ENCODE measurements at regions not wholly inside any gene's neighbourhood (a gene's known extent, or its start where the extent isn't known, plus 50 kb on each side); places are given as distances from the start of the nearest gene placed in this dataset.

DNA sequence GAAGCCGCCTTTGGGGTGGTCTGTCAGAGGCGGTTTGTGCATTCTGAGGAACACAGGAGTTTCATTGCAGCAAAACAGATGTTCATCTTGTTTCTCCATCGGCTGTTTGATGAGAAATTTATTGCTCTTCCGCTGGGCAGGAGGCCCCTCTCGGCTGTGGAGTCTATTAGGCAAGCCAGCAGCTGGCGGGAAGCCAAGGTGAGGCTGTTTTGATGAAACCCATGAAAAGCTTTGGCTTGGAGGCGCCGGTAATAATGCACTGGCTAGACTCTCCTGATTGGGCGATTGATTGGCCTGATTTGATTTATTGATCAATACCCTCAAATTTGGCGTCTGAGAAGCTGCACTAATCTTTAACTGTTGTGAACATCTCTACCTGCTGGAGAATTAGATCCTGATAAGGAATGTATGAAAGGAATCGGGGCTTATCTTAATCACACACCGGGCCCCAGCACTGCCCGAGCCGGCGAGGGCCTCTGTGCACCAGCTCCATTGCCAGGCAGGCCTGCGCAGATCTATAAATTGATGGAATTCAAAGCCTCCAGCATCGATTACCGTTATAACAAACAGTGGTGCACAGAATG, 187.7 kb downstream of the PHETA1 start:
- H3K36me3 ChIP-seq (ENCODE audit: control insufficient read depth, insufficient read depth, low read length), result no peaks in the 10 kb centered on the region
- no peaks in the 10 kb centered on the region for H3K9me3 ChIP-seq (ENCODE audit: control insufficient read depth, low read length)
- no peak overlapping the region for H3K27ac ChIP-seq (ENCODE audit: insufficient read depth, low read length, poor library complexity, severe bottlenecking)
- H3K4me3 ChIP-seq (ENCODE audit: insufficient read depth, low read depth, low read length, poor library complexity, severe bottlenecking), result no peak overlapping the region
- H3K27me3 ChIP-seq (replicated peaks; ENCODE audit: control insufficient read depth, insufficient read depth, low read length, poor library complexity, severe bottlenecking), result no peaks in the 10 kb centered on the region
- DNase-seq, result no peak
- no peaks in the 10 kb centered on the region for H3K4me1 ChIP-seq (ENCODE audit: control insufficient read depth, insufficient read depth, low read length, poor library complexity, severe bottlenecking)

DNA sequence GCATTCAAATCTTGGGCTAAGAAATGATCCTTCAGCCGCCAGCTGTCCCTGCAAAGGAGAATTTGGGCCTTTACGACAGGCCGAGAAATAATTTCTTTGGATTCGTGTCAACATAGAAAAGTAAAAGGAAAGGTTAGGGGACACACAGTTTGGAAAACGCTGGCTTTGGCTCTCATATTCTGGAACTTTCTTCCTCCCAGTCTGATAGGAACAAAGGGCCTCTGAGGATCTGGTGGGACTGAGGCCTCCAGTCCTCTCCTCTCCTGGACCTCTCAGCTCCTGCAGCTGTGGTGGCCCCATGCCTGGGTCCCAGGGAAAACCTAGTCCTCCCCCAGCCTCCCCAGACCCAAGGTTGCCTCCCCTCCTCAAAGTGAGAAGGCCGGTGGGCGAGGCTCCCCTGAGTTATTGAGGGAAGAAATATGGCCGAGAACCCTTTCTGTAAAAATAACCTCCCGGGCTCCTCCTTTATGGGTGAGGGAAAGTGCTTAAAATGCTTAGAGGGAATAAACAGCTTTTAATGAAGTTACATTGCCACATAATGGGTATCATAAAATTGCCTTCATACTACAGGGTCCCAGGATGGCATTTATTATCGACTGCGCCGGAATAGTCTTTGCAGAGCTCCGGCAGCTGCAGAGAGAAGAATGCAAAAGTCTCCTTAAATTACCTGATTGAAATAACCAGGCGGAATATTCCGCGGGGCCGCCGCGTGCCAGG, 188.3 kb downstream of the PHETA1 start:
- H3K4me1 ChIP-seq (ENCODE audit: control insufficient read depth, insufficient read depth, low read length, poor library complexity, severe bottlenecking), result no peaks in the 10 kb centered on the region
- H3K27me3 ChIP-seq (replicated peaks; ENCODE audit: control insufficient read depth, insufficient read depth, low read length, poor library complexity, severe bottlenecking), result no peaks in the 10 kb centered on the region
- no peaks in the 10 kb centered on the region for H3K36me3 ChIP-seq (ENCODE audit: control insufficient read depth, insufficient read depth, low read length)
- no peak overlapping the region for H3K4me3 ChIP-seq (ENCODE audit: insufficient read depth, low read depth, low read length, poor library complexity, severe bottlenecking)
- DNase-seq, result no peak
- H3K9me3 ChIP-seq (ENCODE audit: control insufficient read depth, low read length), result no peaks in the 10 kb centered on the region
- no peak overlapping the region for H3K27ac ChIP-seq (ENCODE audit: insufficient read depth, low read length, poor library complexity, severe bottlenecking)

DNA sequence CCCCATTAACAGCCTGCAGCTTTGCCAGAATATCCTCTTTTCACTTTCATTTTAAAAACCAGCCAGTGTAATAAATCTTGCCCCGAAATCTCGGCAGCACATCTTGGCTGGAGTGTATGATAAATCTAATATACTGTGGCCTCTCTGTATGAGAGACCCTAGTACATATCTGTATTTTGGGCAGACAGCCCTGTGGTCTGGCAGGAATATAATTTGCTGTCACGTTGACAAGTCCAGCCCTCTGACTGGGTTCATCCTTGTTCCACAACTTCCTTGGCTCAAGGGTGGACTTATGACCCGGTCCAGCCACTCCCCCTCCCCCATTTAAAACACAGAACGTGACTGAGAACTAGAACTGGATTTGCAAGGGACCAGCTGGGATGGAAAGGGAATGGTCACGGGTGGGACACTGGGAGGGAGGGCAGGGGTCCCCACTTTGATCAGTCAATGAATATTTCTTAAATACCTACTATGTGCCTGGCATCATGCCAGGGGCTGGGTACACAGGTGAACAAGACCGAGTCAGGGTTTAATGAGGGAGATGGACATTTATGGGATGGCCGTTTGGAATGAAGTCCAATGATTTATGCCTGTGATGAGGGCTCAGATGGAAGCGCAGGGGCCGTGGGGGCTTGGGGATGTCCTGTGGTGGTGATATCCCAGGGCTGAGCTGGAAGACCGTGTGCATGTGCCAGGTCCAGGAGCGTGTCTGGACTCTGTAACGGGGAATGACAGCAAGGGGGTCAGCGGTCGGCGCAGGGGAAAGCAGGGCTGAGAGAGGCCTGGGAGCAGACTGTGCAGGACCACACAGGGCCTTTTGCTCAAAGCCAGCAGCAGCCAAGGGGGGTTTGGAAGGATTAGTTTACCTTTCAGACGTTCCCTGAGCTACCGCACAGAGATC, 190.5 kb downstream of the PHETA1 start:
- Histone ChIP-seq H3K36me3 (ENCODE audit: control insufficient read depth, insufficient read depth, low read length) (no peaks in the 10 kb centered on the region), H3K9me3 (ENCODE audit: control insufficient read depth, low read length) (no peaks in the 10 kb centered on the region), H3K4me1 (ENCODE audit: control insufficient read depth, insufficient read depth, low read length, poor library complexity, severe bottlenecking) (no peaks in the 10 kb centered on the region), H3K27me3 (replicated peaks; ENCODE audit: control insufficient read depth, insufficient read depth, low read length, poor library complexity, severe bottlenecking) (no peaks in the 10 kb centered on the region), H3K27ac (ENCODE audit: insufficient read depth, low read length, poor library complexity, severe bottlenecking) (no peak overlapping the region), H3K4me3 (ENCODE audit: insufficient read depth, low read depth, low read length, poor library complexity, severe bottlenecking) (no peak overlapping the region)
- DNase-seq, result no peak

- Histone ChIP-seq H3K9me3 (ENCODE audit: control insufficient read depth, low read length) (no peaks in the 10 kb centered on the region), H3K27ac (ENCODE audit: insufficient read depth, low read length, poor library complexity, severe bottlenecking) (no peak overlapping the region), H3K4me3 (ENCODE audit: insufficient read depth, low read depth, low read length, poor library complexity, severe bottlenecking) (no peak overlapping the region)
Measured at GRCh38 chr12:111175396-111176094, 193.3 kb downstream of the PHETA1 start.

DNA sequence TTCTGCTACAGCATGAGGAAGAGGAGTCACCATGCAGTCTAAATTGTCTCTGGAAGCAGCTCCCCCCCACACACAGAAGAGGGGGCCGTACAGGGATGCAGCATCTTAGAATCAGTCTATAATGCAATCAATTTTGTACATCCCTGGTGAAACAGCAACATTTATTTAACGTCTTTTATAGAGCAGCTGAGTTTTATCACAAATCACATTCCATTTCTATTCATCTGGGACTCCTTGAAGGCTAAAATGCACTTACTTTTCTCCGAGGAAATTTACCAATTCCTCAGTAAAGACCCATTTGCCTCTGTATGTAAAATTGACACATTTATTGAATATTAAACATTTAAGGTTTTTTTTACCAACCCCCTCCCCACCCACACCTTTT, 193.9 kb downstream of the PHETA1 start:
- Histone ChIP-seq H3K4me1 (ENCODE audit: control insufficient read depth, insufficient read depth, low read length, poor library complexity, severe bottlenecking) (no peaks in the 10 kb centered on the region), H3K9me3 (ENCODE audit: control insufficient read depth, low read length) (no peaks in the 10 kb centered on the region), H3K27ac (ENCODE audit: insufficient read depth, low read length, poor library complexity, severe bottlenecking) (no peak overlapping the region), H3K36me3 (ENCODE audit: control insufficient read depth, insufficient read depth, low read length) (no peaks in the 10 kb centered on the region), H3K4me3 (ENCODE audit: insufficient read depth, low read depth, low read length, poor library complexity, severe bottlenecking) (no peak overlapping the region), H3K27me3 (replicated peaks; ENCODE audit: control insufficient read depth, insufficient read depth, low read length, poor library complexity, severe bottlenecking) (no peaks in the 10 kb centered on the region)
- no peak for DNase-seq

More at GRCh38 chr12:111175396-111176094, 193.3 kb downstream of the PHETA1 start:
- no peak for DNase-seq
- Histone ChIP-seq H3K4me1 (ENCODE audit: control insufficient read depth, insufficient read depth, low read length, poor library complexity, severe bottlenecking) (no peaks in the 10 kb centered on the region), H3K27me3 (replicated peaks; ENCODE audit: control insufficient read depth, insufficient read depth, low read length, poor library complexity, severe bottlenecking) (no peaks in the 10 kb centered on the region), H3K36me3 (ENCODE audit: control insufficient read depth, insufficient read depth, low read length) (no peaks in the 10 kb centered on the region)

- Histone ChIP-seq H3K9me3 (ENCODE audit: control insufficient read depth, low read length) (no peaks in the 10 kb centered on the region), H3K27me3 (replicated peaks; ENCODE audit: control insufficient read depth, insufficient read depth, low read length, poor library complexity, severe bottlenecking) (no peaks in the 10 kb centered on the region), H3K27ac (ENCODE audit: insufficient read depth, low read length, poor library complexity, severe bottlenecking) (no peak overlapping the region), H3K4me3 (ENCODE audit: insufficient read depth, low read depth, low read length, poor library complexity, severe bottlenecking) (no peak overlapping the region), H3K4me1 (ENCODE audit: control insufficient read depth, insufficient read depth, low read length, poor library complexity, severe bottlenecking) (no peaks in the 10 kb centered on the region), H3K36me3 (ENCODE audit: control insufficient read depth, insufficient read depth, low read length) (no peaks in the 10 kb centered on the region)
- no peak for DNase-seq
Measured at GRCh38 chr12:111174251-111174960, 194.5 kb downstream of the PHETA1 start.

- no peaks in the 10 kb centered on the region for H3K4me1 ChIP-seq (ENCODE audit: control insufficient read depth, insufficient read depth, low read length, poor library complexity, severe bottlenecking)
- H3K27ac ChIP-seq (ENCODE audit: insufficient read depth, low read length, poor library complexity, severe bottlenecking), result no peak overlapping the region
- H3K36me3 ChIP-seq (ENCODE audit: control insufficient read depth, insufficient read depth, low read length), result no peaks in the 10 kb centered on the region
- no peak for DNase-seq
- no peaks in the 10 kb centered on the region for H3K27me3 ChIP-seq (replicated peaks; ENCODE audit: control insufficient read depth, insufficient read depth, low read length, poor library complexity, severe bottlenecking)
- H3K9me3 ChIP-seq (ENCODE audit: control insufficient read depth, low read length), result no peaks in the 10 kb centered on the region
- no peak overlapping the region for H3K4me3 ChIP-seq (ENCODE audit: insufficient read depth, low read depth, low read length, poor library complexity, severe bottlenecking)
Measured at GRCh38 chr12:111173836-111174235, 195.1 kb downstream of the PHETA1 start.

DNA sequence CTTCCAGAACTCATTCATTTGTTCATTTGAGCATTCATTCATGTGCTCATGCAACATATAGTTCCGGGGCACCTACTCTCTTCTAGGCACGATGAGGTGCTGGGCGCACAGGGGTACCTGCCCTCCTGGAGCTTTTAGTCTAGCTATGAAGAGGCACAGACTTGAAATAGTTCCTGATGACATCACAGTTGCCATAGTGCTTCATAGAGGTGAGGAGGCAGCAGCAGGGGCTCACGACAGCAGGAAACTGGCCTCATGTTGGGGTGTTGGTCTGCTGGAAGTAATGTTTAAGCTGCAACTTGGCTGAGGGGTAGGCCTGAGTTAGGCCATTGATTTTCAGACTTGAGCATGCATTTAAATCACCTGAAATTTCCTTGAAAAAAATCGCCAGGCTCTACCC, 195.5 kb downstream of the PHETA1 start:
- Histone ChIP-seq H3K4me1 (ENCODE audit: control insufficient read depth, insufficient read depth, low read length, poor library complexity, severe bottlenecking) (no peaks in the 10 kb centered on the region), H3K36me3 (ENCODE audit: control insufficient read depth, insufficient read depth, low read length) (no peaks in the 10 kb centered on the region), H3K9me3 (ENCODE audit: control insufficient read depth, low read length) (no peaks in the 10 kb centered on the region), H3K4me3 (ENCODE audit: insufficient read depth, low read depth, low read length, poor library complexity, severe bottlenecking) (no peak overlapping the region), H3K27ac (ENCODE audit: insufficient read depth, low read length, poor library complexity, severe bottlenecking) (no peak overlapping the region), H3K27me3 (replicated peaks; ENCODE audit: control insufficient read depth, insufficient read depth, low read length, poor library complexity, severe bottlenecking) (no peaks in the 10 kb centered on the region)
- DNase-seq, result no peak

- H3K9me3 ChIP-seq (ENCODE audit: control insufficient read depth, low read length), result no peaks in the 10 kb centered on the region
- H3K27ac ChIP-seq (ENCODE audit: insufficient read depth, low read length, poor library complexity, severe bottlenecking), result no peak overlapping the region
- H3K4me1 ChIP-seq (ENCODE audit: control insufficient read depth, insufficient read depth, low read length, poor library complexity, severe bottlenecking), result no peaks in the 10 kb centered on the region
- H3K36me3 ChIP-seq (ENCODE audit: control insufficient read depth, insufficient read depth, low read length), result no peaks in the 10 kb centered on the region
- no peak for DNase-seq
- no peak overlapping the region for H3K4me3 ChIP-seq (ENCODE audit: insufficient read depth, low read depth, low read length, poor library complexity, severe bottlenecking)
- H3K27me3 ChIP-seq (replicated peaks; ENCODE audit: control insufficient read depth, insufficient read depth, low read length, poor library complexity, severe bottlenecking), result no peaks in the 10 kb centered on the region
Measured at GRCh38 chr12:111172786-111173185, 196.1 kb downstream of the PHETA1 start.
